ENCODE measurements at regions not wholly inside any gene's neighbourhood (a gene's known extent, or its start where the extent isn't known, plus 50 kb on each side); places are given as distances from the start of the nearest gene placed in this dataset.

GRCh38 chr6:91538622-91539021 lies 951.8 kb upstream of the MAP3K7 start:
- TF ChIP-seq POLR2AphosphoS5 (IDR thresholded peaks at IDR 0.05) = no peak
- TF ChIP-seq REST (IDR thresholded peaks at IDR 0.05; ENCODE audit: borderline replicate concordance) = no peak
- no peak for TF ChIP-seq EZH2 (IDR thresholded peaks at IDR 0.05; ENCODE audit: borderline replicate concordance, insufficient read depth, low read length, poor library complexity, severe bottlenecking)
- TF ChIP-seq CTCF (IDR thresholded peaks at IDR 0.05; ENCODE audit: poor library complexity, severe bottlenecking) = no peak
- no peak for TF ChIP-seq TAF1 (IDR thresholded peaks at IDR 0.05; ENCODE audit: low read depth)
- no peak for TF ChIP-seq EP300 (conservative IDR thresholded peaks at IDR 0.05; ENCODE audit: poor library complexity, severe bottlenecking)
- no peak for TF ChIP-seq RAD21 (conservative IDR thresholded peaks at IDR 0.05)
- TF ChIP-seq MXI1 (conservative IDR thresholded peaks at IDR 0.05; ENCODE audit: poor library complexity, severe bottlenecking) = no peak
